PC-9 (cell line): ENCODE measurements at regions not wholly inside any gene's neighbourhood (a gene's known extent, or its start where the extent isn't known, plus 50 kb on each side); places are given as distances from the start of the nearest gene placed in this dataset.

Experiments used
- BruUV-seq: library from RNA; stranded (reverse); fragments of 400-500 nt; replicated peaks from 2 replicates; lab custom pipeline; 2021; lab: Mats Ljungman, UMichigan
- CTCF ChIA-PET: fragments of 300-600 bp; sonication (Branson Sonifier 250); formaldehyde crosslinking; loops from one replicate; lab custom pipeline; 2022; ENCODE audit warnings: antibody characterized with exemption; lab: Charles Lee
- POLR2A ChIA-PET: fragments of 300-600 bp; sonication (Branson Sonifier 250); formaldehyde crosslinking; loops from one replicate; lab custom pipeline; 2022; ENCODE audit warnings: antibody characterized with exemption; ENCODE audit not compliant: unreplicated experiment; lab: Charles Lee
- DNase-seq, 2 experiments: peaks; one replicate each; pipeline versions ENCODE4 v3.0.0 to v3.0.0-alpha.2; 2015 to 2022; ENCODE audit warnings: mixed read lengths in 1 of 2
- H2AFZ ChIP-seq: fragments of 200-600 bp; sonication (generic); 2 replicates; pipeline ENCODE4 v1.8.1; 2017; ENCODE audit warnings: antibody characterized with exemption
- H3F3A ChIP-seq: fragments of 200-600 bp; sonication (generic); 2 replicates; pipeline ENCODE4 v1.8.1; 2017; ENCODE audit warnings: antibody characterized with exemption, mild to moderate bottlenecking, low read depth; ENCODE audit not compliant: insufficient read depth
- H3K27ac ChIP-seq: fragments of 200-600 bp; sonication (generic); 2 replicates; pipeline ENCODE4 v1.6.1; 2016; ENCODE audit warnings: mixed run types
- H3K27me3 ChIP-seq: fragments of 200-600 bp; sonication (generic); 2 replicates; pipeline ENCODE4 v1.6.1; 2016; ENCODE audit warnings: low read depth, mixed run types; ENCODE audit not compliant: insufficient read depth
- H3K36me3 ChIP-seq: fragments of 200-600 bp; sonication (generic); 2 replicates; pipeline ENCODE4 v1.6.1; 2016; ENCODE audit warnings: low read depth, mixed run types
- H3K4me1 ChIP-seq: fragments of 200-600 bp; sonication (generic); replicated peaks from 2 replicates; pipeline ENCODE4 v1.6.1; 2016; ENCODE audit warnings: mixed run types; ENCODE audit not compliant: insufficient read depth
- H3K4me2 ChIP-seq: fragments of 200-600 bp; sonication (generic); 2 replicates; pipeline ENCODE4 v1.6.1; 2017; ENCODE audit warnings: mixed run types
- H3K4me3 ChIP-seq: fragments of 200-600 bp; sonication (generic); 2 replicates; pipeline ENCODE4 v1.6.1; 2016; ENCODE audit warnings: mixed run types
- H3K79me2 ChIP-seq: fragments of 200-600 bp; sonication (generic); 2 replicates; pipeline ENCODE4 v1.6.1; 2017; ENCODE audit warnings: low read depth, mixed run types
- H3K9me2 ChIP-seq: fragments of 200-600 bp; sonication (generic); 2 replicates; pipeline ENCODE4 v1.8.1; 2017; ENCODE audit warnings: mild to moderate bottlenecking; ENCODE audit not compliant: insufficient read depth
- H3K9me3 ChIP-seq: fragments of 200-600 bp; sonication (generic); 2 replicates; pipeline ENCODE4 v1.8.1; 2016; ENCODE audit warnings: low read depth; ENCODE audit not compliant: insufficient read depth
- H4K20me1 ChIP-seq: fragments of 200-600 bp; sonication (generic); 2 replicates; pipeline ENCODE4 v1.8.1; 2017; ENCODE audit not compliant: insufficient read depth
- CTCF ChIP-seq: fragments of 200-600 bp; sonication (generic); conservative IDR thresholded peaks from 2 replicates; pipeline ENCODE4 v1.6.1; 2017; ENCODE audit warnings: mixed run types, antibody characterized with exemption, mild to moderate bottlenecking, moderate library complexity
- EZH2 ChIP-seq: fragments of 200-600 bp; sonication (generic); IDR thresholded peaks from 2 replicates; pipeline ENCODE4 v1.8.0; 2017; ENCODE audit warnings: antibody characterized with exemption, low read depth
- intact Hi-C: fragments of 100-400 bp; cut with micrococcal nuclease; formaldehyde crosslinking; loops from one replicate; pipeline ENCODE4 v1.10.0; 2022; ENCODE audit not compliant: unreplicated experiment

- no TSS peak for BruUV-seq
- no peaks in the 10 kb centered on the region for H3K9me2 ChIP-seq
- H3K27ac ChIP-seq: no peak overlapping the region
- H3K4me1 ChIP-seq: no peaks in the 10 kb centered on the region
- H4K20me1 ChIP-seq: no peaks in the 10 kb centered on the region
- H3K4me3 ChIP-seq: no peak overlapping the region
- no peak for DNase-seq
- ChIA-PET POLR2A (no interaction called here), CTCF (no interaction called here)
- no peak overlapping the region for H2AFZ ChIP-seq
- H3K27me3 ChIP-seq: no peaks in the 10 kb centered on the region
- no peaks in the 10 kb centered on the region for H3K9me3 ChIP-seq
- no peaks in the 10 kb centered on the region for H3K79me2 ChIP-seq
- no peaks in the 10 kb centered on the region for H3K36me3 ChIP-seq
- TF ChIP-seq CTCF: no peak
- H3K4me2 ChIP-seq: no peak overlapping the region
- no peaks in the 10 kb centered on the region for H3F3A ChIP-seq
- intact Hi-C loops: no loop called here
These were observed 691.6 kb downstream of the ETS1 start for GRCh38 chr11:127895776-127896175.

GRCh38 chr11:127894316-127894715 is 693.0 kb downstream of the ETS1 start:
- no peaks in the 10 kb centered on the region for H4K20me1 ChIP-seq
- ChIA-PET POLR2A (no interaction called here), CTCF (no interaction called here)
- no peak for DNase-seq
- no peaks in the 10 kb centered on the region for H3K79me2 ChIP-seq
- H3K4me2 ChIP-seq: no peak overlapping the region
- H3K27ac ChIP-seq: no peak overlapping the region
- H3F3A ChIP-seq: no peaks in the 10 kb centered on the region
- H3K36me3 ChIP-seq: no peaks in the 10 kb centered on the region
- intact Hi-C loops: no loop called here
- H3K4me3 ChIP-seq: no peak overlapping the region
- H3K9me3 ChIP-seq: no peaks in the 10 kb centered on the region
- H2AFZ ChIP-seq: no peak overlapping the region
- H3K27me3 ChIP-seq: no peaks in the 10 kb centered on the region
- H3K9me2 ChIP-seq: no peaks in the 10 kb centered on the region
- BruUV-seq: no TSS peak
- no peak for TF ChIP-seq CTCF
- TF ChIP-seq EZH2: no peak
- H3K4me1 ChIP-seq: no peaks in the 10 kb centered on the region

GRCh38 chr11:127890030-127890615 is 697.2 kb downstream of the ETS1 start:
- H4K20me1 ChIP-seq: no peaks in the 10 kb centered on the region
- no peak overlapping the region for H3K4me2 ChIP-seq
- CTCF ChIA-PET: no interaction called here
- no peak overlapping the region for H3K27ac ChIP-seq
- no TSS peak for BruUV-seq
- TF ChIP-seq EZH2: no peak
- TF ChIP-seq CTCF: no peak
- H3K4me3 ChIP-seq: no peak overlapping the region
- no peaks in the 10 kb centered on the region for H3K27me3 ChIP-seq
- H3K9me3 ChIP-seq: no peaks in the 10 kb centered on the region
- intact Hi-C loops: no loop called here
- no peaks in the 10 kb centered on the region for H3K79me2 ChIP-seq
- POLR2A ChIA-PET: no interaction called here
- H3K4me1 ChIP-seq: no peaks in the 10 kb centered on the region
- no peaks in the 10 kb centered on the region for H3K9me2 ChIP-seq
- DNase-seq: peak in 1 of 2 experiments; percentile 46
- no peaks in the 10 kb centered on the region for H3K36me3 ChIP-seq
- H2AFZ ChIP-seq: no peak overlapping the region
- H3F3A ChIP-seq: no peaks in the 10 kb centered on the region
